ENCODE measurements at regions not wholly inside any gene's neighbourhood (a gene's known extent, or its start where the extent isn't known, plus 50 kb on each side); places are given as distances from the start of the nearest gene placed in this dataset.

DNA sequence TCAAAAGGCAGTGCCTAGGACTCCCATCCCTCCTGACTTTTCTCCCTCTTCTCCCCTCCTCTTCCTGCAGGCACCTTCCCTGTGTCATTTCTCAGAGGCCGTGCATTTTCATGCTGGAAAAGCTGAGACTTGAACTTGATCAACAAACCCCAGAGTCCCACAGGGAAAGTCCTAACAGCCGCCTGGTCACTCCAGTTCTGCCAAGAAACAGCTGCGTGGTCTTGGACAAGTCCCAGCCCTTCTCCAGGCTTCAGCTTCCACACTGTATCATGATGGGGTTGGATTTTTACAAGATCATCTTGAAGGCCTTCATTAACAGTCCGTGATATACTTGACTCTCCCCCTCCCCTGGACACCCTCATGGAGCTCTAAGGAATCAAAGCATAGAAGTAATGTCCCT lies 366.0 kb downstream of the BCOR start:
- Histone ChIP-seq H3K9ac (ENCODE audit: extremely low read depth, insufficient read length, low read length) (no peak overlapping the region), H3K4me1 (ENCODE audit: insufficient read depth, low read length) (peaks cover 4% of the 10 kb centered on the region; the same call in 1 of the 2 replicates), H2BK20ac (ENCODE audit: low read depth, low read length, poor library complexity, severe bottlenecking) (no peak overlapping the region), H3K27ac (ENCODE audit: insufficient read length, low read depth, low read length) (no peak overlapping the region), H3K56ac (ENCODE audit: insufficient read length, low read depth, low read length) (no peak overlapping the region), H3K4ac (ENCODE audit: low read depth, low read length) (no peak overlapping the region), H2BK12ac (ENCODE audit: insufficient read length, low read depth, low read length) (no peak overlapping the region), H2BK5ac (ENCODE audit: insufficient read length, low read length) (no peak overlapping the region), H3K23ac (ENCODE audit: insufficient read length, low read depth, low read length) (no peak overlapping the region), H3T11ph (ENCODE audit: low read length) (no peak overlapping the region), H4K5ac (ENCODE audit: insufficient read length, low read depth, low read length) (no peak overlapping the region), H3K14ac (ENCODE audit: insufficient read depth, low read length) (no peak overlapping the region), H4K91ac (ENCODE audit: insufficient read length, low read depth, low read length) (no peak overlapping the region), H3K79me2 (ENCODE audit: insufficient read depth, low read length) (no peaks in the 10 kb centered on the region), H3K23me2 (ENCODE audit: insufficient read length, low read depth, low read length, poor library complexity, severe bottlenecking) (no peaks in the 10 kb centered on the region), H2BK120ac (ENCODE audit: low read depth, low read length, poor library complexity, severe bottlenecking) (no peak overlapping the region), H2AFZ (ENCODE audit: low read length) (no peak overlapping the region), H3K27me3 (ENCODE audit: insufficient read depth, low read length) (no peaks in the 10 kb centered on the region), H2AK5ac (ENCODE audit: insufficient read length, low read length) (no peak overlapping the region), H3K4me2 (ENCODE audit: insufficient read depth, insufficient read length, low read length) (no peak overlapping the region), H2BK15ac (ENCODE audit: low read depth, low read length) (no peak overlapping the region), H3K79me1 (ENCODE audit: insufficient read depth, low read depth, low read length, poor library complexity, severe bottlenecking) (no peaks in the 10 kb centered on the region), H4K20me1 (ENCODE audit: control insufficient read depth, insufficient read depth, insufficient read length) (no peaks in the 10 kb centered on the region), H4K8ac (replicated peaks; ENCODE audit: insufficient read length, low read depth, low read length) (no peak overlapping the region), H3K9me3 (ENCODE audit: control insufficient read depth, low read depth, low read length) (no peaks in the 10 kb centered on the region), H3K18ac (ENCODE audit: insufficient read length, low read depth, low read length) (no peak overlapping the region)
- no peak for DNase-seq
- Mint-ChIP-seq H3K27ac (no peak overlapping the region), H3K27me3 (ENCODE audit: low read depth) (peaks cover 10% of the 10 kb centered on the region; the same call in 1 of the 2 replicates), H3K4me3 (no peak overlapping the region), H3K9me3 (peaks cover 72 to 74% of the 10 kb centered on the region in 2 experiments), H3K36me3 (ENCODE audit: insufficient read depth in 1 of 3, low read depth in 3 of 3) (peaks cover 0 to 6% (median 3%) of the 10 kb centered on the region in 3 experiments; a peak in 5 of 7 replicates), H3K4me1 (peaks cover 20 to 22% of the 10 kb centered on the region in 2 experiments)
- no CpG with 5 or more reads among the region's 4 CpGs for WGBS (ENCODE audit: extremely low coverage, insufficient read length, low lambda C conversion rate)
- TF ChIP-seq, protein P1, sequence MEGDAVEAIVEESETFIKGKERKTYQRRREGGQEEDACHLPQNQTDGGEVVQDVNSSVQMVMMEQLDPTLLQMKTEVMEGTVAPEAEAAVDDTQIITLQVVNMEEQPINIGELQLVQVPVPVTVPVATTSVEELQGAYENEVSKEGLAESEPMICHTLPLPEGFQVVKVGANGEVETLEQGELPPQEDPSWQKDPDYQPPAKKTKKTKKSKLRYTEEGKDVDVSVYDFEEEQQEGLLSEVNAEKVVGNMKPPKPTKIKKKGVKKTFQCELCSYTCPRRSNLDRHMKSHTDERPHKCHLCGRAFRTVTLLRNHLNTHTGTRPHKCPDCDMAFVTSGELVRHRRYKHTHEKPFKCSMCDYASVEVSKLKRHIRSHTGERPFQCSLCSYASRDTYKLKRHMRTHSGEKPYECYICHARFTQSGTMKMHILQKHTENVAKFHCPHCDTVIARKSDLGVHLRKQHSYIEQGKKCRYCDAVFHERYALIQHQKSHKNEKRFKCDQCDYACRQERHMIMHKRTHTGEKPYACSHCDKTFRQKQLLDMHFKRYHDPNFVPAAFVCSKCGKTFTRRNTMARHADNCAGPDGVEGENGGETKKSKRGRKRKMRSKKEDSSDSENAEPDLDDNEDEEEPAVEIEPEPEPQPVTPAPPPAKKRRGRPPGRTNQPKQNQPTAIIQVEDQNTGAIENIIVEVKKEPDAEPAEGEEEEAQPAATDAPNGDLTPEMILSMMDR (conservative IDR thresholded peaks at IDR 0.05) = no peak

Data from H9 (cell line).